ENCODE measurements at regions not wholly inside any gene's neighbourhood (a gene's known extent, or its start where the extent isn't known, plus 50 kb on each side); places are given as distances from the start of the nearest gene placed in this dataset.

DNA sequence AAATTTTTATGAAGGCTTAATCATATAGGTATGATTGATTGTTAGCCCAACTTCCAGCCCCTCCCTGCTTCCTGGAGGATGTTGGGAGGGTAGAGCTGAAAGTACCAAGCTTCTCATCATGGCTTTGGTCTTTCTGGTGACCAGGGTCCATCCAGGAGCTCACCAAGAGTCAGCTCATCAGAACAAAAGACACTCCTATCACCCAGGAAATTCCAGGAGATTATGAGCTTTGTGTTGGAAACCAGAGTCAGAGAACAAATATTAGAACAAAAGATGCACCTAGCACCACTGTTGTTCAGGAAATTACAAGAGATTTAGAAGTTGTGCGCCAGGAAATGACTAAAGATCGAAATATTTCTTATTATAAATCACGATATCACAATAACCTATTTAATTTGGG is 119.9 kb upstream of the THUMPD2 start (continued):
- no peak for TF ChIP-seq KLF13 (CRISPR knock-in tag; IDR thresholded peaks at IDR 0.05)

DNA sequence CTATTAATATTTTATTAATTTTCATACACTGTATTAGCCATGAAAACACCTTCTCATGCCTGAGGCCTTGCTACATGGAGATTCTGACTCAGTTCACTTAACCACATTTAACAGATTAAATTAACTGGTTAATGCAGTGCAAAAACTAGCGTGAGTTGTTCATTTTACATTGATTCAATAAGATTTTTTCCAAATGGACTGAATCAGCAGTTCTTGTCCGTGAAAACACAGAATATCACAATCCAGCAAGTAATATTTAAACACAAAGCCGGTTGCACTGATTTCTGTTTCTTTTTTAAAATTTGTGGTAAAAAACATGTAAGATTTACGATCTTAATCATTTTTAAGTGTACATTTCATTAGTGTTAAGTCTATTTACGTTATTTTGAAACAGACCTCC is 118.2 kb upstream of the THUMPD2 start:
- ATAC-seq (no peak), FAIRE-seq (peak; percentile 40), DNase-seq (ENCODE audit: low spot score) (no peak)
- in situ Hi-C loops (cut with HindIII; ENCODE audit: extremely low pct_ligation_motif_present, low pct_unique_long_range_greater_than_20kb) (no loop called here), intact Hi-C loops (cut with micrococcal nuclease; ENCODE audit: unreplicated experiment) (loop anchor here (10.0 kb wide), 1 partner anchor 1248 kb away; no protein-coding TSS in a partner anchor)
- Histone ChIP-seq H2AFZ (ENCODE audit: low read length) (no peak overlapping the region), H3K4me2 (ENCODE audit: low read depth, low read length) (no peak overlapping the region), H3K79me2 (ENCODE audit: insufficient read depth, low read length) (no peaks in the 10 kb centered on the region), H3K36me3 (replicated peaks in 1 of 2; ENCODE audit: control insufficient read depth in 1 of 2, insufficient read depth in 2 of 2, low read length in 2 of 2) (no peaks in the 10 kb centered on the region), H3K9me3 (ENCODE audit: low read length) (no peaks in the 10 kb centered on the region), H3K4me1 (ENCODE audit: insufficient read depth, low read length) (no peaks in the 10 kb centered on the region), H3K27me3 (ENCODE audit: control insufficient read depth in 1 of 2, insufficient read depth in 2 of 2, low read length in 2 of 2) (no peaks in the 10 kb centered on the region), H3K27ac (ENCODE audit: extremely low read length, insufficient read depth, low read length) (no peak overlapping the region), H3K9ac (ENCODE audit: insufficient read depth, low read depth, low read length) (no peak overlapping the region), H4K20me1 (ENCODE audit: insufficient read depth, low read length) (no peaks in the 10 kb centered on the region), H3K4me3 (replicated peaks in 1 of 3; ENCODE audit: insufficient read depth in 1 of 3, low read depth in 2 of 3, low read length in 3 of 3) (no peak overlapping the region)
- 3% methylated on average over 5 of the region's 5 CpGs for WGBS (ENCODE audit: low lambda C conversion rate)
- POLR2A ChIA-PET: no interaction called here
- no TSS peak for BruUV-seq (replicated peaks)
- no peak for TF ChIP-seq ZNF547 (CRISPR knock-in tag; IDR thresholded peaks at IDR 0.05)
- TF ChIP-seq MAFF (IDR thresholded peaks at IDR 0.05; ENCODE audit: low read depth, low read length): peak; percentile 69
- peak; percentile 71 to 75 for TF ChIP-seq MAFK (conservative IDR thresholded peaks at IDR 0.05 in 1 of 2, IDR thresholded peaks at IDR 0.05 in 1 of 2; ENCODE audit: low read length in 2 of 2)
- CTCF ChIA-PET (ENCODE audit: low intra/inter-chr PET ratio, low total read pairs): no interaction called here

DNA sequence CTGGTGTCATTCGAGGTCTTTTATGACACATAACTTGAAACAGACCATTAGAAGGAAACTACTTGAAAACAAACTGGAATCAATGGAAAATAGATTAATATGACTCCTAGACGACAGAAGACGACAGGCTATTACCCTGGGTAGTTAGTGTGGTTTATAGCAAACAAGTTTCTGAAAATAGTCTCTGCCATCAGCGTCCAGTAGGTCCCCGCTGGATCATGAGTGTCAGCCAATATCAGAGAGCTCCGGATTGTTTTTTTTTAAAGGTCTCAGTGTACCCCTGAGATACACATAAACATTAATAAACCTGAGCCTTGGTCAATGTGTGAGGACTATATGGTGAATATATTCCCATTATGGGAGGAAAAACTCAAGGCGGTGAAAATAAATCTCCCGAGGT is 115.0 kb upstream of the THUMPD2 start:
- no peaks in the 10 kb centered on the region for H4K20me1 ChIP-seq (ENCODE audit: insufficient read depth, low read length)
- BruUV-seq (replicated peaks): no TSS peak
- no peak for ATAC-seq
- intact Hi-C loops (cut with micrococcal nuclease; ENCODE audit: unreplicated experiment) (loop anchor here (10.0 kb wide), 1 partner anchor 1251 kb away; no protein-coding TSS in a partner anchor), in situ Hi-C loops (cut with HindIII; ENCODE audit: extremely low pct_ligation_motif_present, low pct_unique_long_range_greater_than_20kb) (no loop called here)
- no peak overlapping the region for H3K4me2 ChIP-seq (ENCODE audit: low read depth, low read length)
- no peaks in the 10 kb centered on the region for H3K9me3 ChIP-seq (ENCODE audit: low read length)
- H2AFZ ChIP-seq (ENCODE audit: low read length): no peak overlapping the region
- H3K36me3 ChIP-seq (replicated peaks in 1 of 2; ENCODE audit: control insufficient read depth in 1 of 2, insufficient read depth in 2 of 2, low read length in 2 of 2): no peaks in the 10 kb centered on the region
- TF ChIP-seq, protein P1, sequence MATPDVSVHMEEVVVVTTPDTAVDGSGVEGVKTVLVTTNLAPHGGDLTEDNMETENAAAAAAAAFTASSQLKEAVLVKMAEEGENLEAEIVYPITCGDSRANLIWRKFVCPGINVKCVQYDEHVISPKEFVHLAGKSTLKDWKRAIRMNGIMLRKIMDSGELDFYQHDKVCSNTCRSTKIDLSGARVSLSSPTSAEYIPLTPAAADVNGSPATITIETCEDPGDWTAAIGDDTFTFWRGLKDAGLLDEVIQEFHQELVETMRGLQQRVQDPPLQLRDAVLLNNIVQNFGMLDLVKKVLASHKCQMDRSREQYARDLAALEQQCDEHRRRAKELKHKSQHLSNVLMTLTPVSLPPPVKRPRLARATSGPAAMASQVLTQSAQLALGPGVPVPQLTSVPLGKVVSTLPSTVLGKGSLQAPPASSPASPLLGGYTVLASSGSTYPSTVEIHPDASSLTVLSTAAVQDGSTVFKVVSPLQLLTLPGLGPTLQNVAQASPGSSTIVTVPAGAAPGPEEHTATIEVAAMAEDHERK (CRISPR knock-in tag; IDR thresholded peaks at IDR 0.05; ENCODE audit: low read depth): no peak
- TF ChIP-seq POLR2AphosphoS5 (IDR thresholded peaks at IDR 0.05; ENCODE audit: low read depth, low read length): no peak
- no peak for TF ChIP-seq NAIF1 (CRISPR knock-in tag; IDR thresholded peaks at IDR 0.05; ENCODE audit: borderline replicate concordance)
- TF ChIP-seq TSC22D2 (CRISPR knock-in tag; IDR thresholded peaks at IDR 0.05; ENCODE audit: borderline replicate concordance): no peak
- TF ChIP-seq GATAD2A (CRISPR knock-in tag; IDR thresholded peaks at IDR 0.05): no peak
- TF ChIP-seq ZNF331 (CRISPR knock-in tag; IDR thresholded peaks at IDR 0.05): no peak
- TF ChIP-seq ZNF543 (CRISPR knock-in tag; IDR thresholded peaks at IDR 0.05): no peak
- no peak for TF ChIP-seq REL (CRISPR knock-in tag; conservative IDR thresholded peaks at IDR 0.05)
- no peak for TF ChIP-seq ASH2L (IDR thresholded peaks at IDR 0.05; ENCODE audit: insufficient read length, low read depth, low read length)
- no peak for TF ChIP-seq BHLHE40 (IDR thresholded peaks at IDR 0.05; ENCODE audit: low read length)
- no peak for TF ChIP-seq JARID2 (CRISPR knock-in tag; IDR thresholded peaks at IDR 0.05; ENCODE audit: insufficient replicate concordance)
- TF ChIP-seq ESRRA (CRISPR knock-in tag; IDR thresholded peaks at IDR 0.05; ENCODE audit: low read depth): no peak
- H3K79me2 ChIP-seq (ENCODE audit: insufficient read depth, low read length): no peaks in the 10 kb centered on the region
- no peak overlapping the region for H3K9ac ChIP-seq (ENCODE audit: insufficient read depth, low read depth, low read length)
- CTCF ChIA-PET (ENCODE audit: low intra/inter-chr PET ratio, low total read pairs): no interaction called here
- no peaks in the 10 kb centered on the region for H3K27me3 ChIP-seq (ENCODE audit: control insufficient read depth in 1 of 2, insufficient read depth in 2 of 2, low read length in 2 of 2)
- H3K4me3 ChIP-seq (replicated peaks in 1 of 3; ENCODE audit: insufficient read depth in 1 of 3, low read depth in 2 of 3, low read length in 3 of 3): no peak overlapping the region
- H3K4me1 ChIP-seq (ENCODE audit: insufficient read depth, low read length): no peaks in the 10 kb centered on the region
- WGBS (ENCODE audit: low lambda C conversion rate): 18% methylated on average over 8 of the region's 8 CpGs
- POLR2A ChIA-PET: no interaction called here
- H3K27ac ChIP-seq (ENCODE audit: extremely low read length, insufficient read depth, low read length): no peak overlapping the region
- no peak for DNase-seq (ENCODE audit: low spot score)
- FAIRE-seq: no peak

Measured in HepG2 (cell line).